ENCODE measurements at regions not wholly inside any gene's neighbourhood (a gene's known extent, or its start where the extent isn't known, plus 50 kb on each side); places are given as distances from the start of the nearest gene placed in this dataset.
"Not testable (repeated sequence)": the region's sequence is repeated elsewhere in the genome, so short reads cannot be mapped to it uniquely, and the experiment has no call there.

- peaks cover 30% of the 10 kb centered on the region for H3K4me1 Mint-ChIP-seq (ENCODE audit: low read depth)
- H3K36me3 Mint-ChIP-seq (ENCODE audit: low read depth), result peaks cover 14% of the 10 kb centered on the region
- not testable (repeated sequence) for H3K27me3 Mint-ChIP-seq (ENCODE audit: low read depth); H3K4me3 Mint-ChIP-seq; H3K27ac Mint-ChIP-seq; DNase-seq (ENCODE audit: low spot score)
- peaks cover 49% of the 10 kb centered on the region for H3K9me3 Mint-ChIP-seq
Measured at GRCh38 chr20:29309481-29309880, 1948.0 kb upstream of the DEFB115 start.

GRCh38 chr20:29311046-29311445, 1946.4 kb upstream of the DEFB115 start:
- Mint-ChIP-seq H3K9me3 (peaks cover 38% of the 10 kb centered on the region), H3K36me3 (ENCODE audit: low read depth) (peaks cover 12% of the 10 kb centered on the region)
- DNase-seq (ENCODE audit: low spot score), result not testable (repeated sequence)

GRCh38 chr20:29312679-29313078, 1944.8 kb upstream of the DEFB115 start:
- DNase-seq (ENCODE audit: low spot score); H3K4me3 Mint-ChIP-seq; H3K27me3 Mint-ChIP-seq (ENCODE audit: low read depth); H3K27ac Mint-ChIP-seq: not testable (repeated sequence)
- peaks cover 12% of the 10 kb centered on the region for H3K36me3 Mint-ChIP-seq (ENCODE audit: low read depth)
- peaks cover 15% of the 10 kb centered on the region for H3K4me1 Mint-ChIP-seq (ENCODE audit: low read depth)
- peaks cover 33% of the 10 kb centered on the region for H3K9me3 Mint-ChIP-seq

More at GRCh38 chr20:29311046-29311445, 1946.4 kb upstream of the DEFB115 start:
- not testable (repeated sequence) for H3K4me3 Mint-ChIP-seq; H3K27ac Mint-ChIP-seq; H3K27me3 Mint-ChIP-seq (ENCODE audit: low read depth)
- peaks cover 18% of the 10 kb centered on the region for H3K4me1 Mint-ChIP-seq (ENCODE audit: low read depth)

GRCh38 chr20:29313481-29313880, 1944.0 kb upstream of the DEFB115 start:
- Mint-ChIP-seq H3K4me3 (no peak overlapping the region), H3K9me3 (peaks cover 28% of the 10 kb centered on the region), H3K36me3 (ENCODE audit: low read depth) (peaks cover 6% of the 10 kb centered on the region), H3K27me3 (ENCODE audit: low read depth) (no peaks in the 10 kb centered on the region), H3K27ac (no peak overlapping the region), H3K4me1 (ENCODE audit: low read depth) (peaks cover 9% of the 10 kb centered on the region)
- DNase-seq (ENCODE audit: low spot score), result no peak

GRCh38 chr20:29314294-29314693, 1943.2 kb upstream of the DEFB115 start:
- Mint-ChIP-seq H3K36me3 (ENCODE audit: low read depth) (peaks cover 2% of the 10 kb centered on the region), H3K4me1 (ENCODE audit: low read depth) (peaks cover 3% of the 10 kb centered on the region), H3K27me3 (ENCODE audit: low read depth) (peaks cover 3% of the 10 kb centered on the region), H3K4me3 (no peak overlapping the region), H3K9me3 (peaks cover 26% of the 10 kb centered on the region), H3K27ac (no peak overlapping the region)
- no peak for DNase-seq (ENCODE audit: low spot score)

GRCh38 chr20:29318871-29319461, 1938.5 kb upstream of the DEFB115 start:
- peaks cover 2% of the 10 kb centered on the region for H3K36me3 Mint-ChIP-seq (ENCODE audit: low read depth)
- no peaks in the 10 kb centered on the region for H3K4me1 Mint-ChIP-seq (ENCODE audit: low read depth)
- DNase-seq (ENCODE audit: low spot score), result no peak
- peaks cover 25% of the 10 kb centered on the region for H3K9me3 Mint-ChIP-seq
- no peak overlapping the region for H3K27ac Mint-ChIP-seq
- peaks cover 15% of the 10 kb centered on the region for H3K27me3 Mint-ChIP-seq (ENCODE audit: low read depth)
- H3K4me3 Mint-ChIP-seq, result no peak overlapping the region

GRCh38 chr20:29319725-29320124, 1937.7 kb upstream of the DEFB115 start:
- H3K4me1 Mint-ChIP-seq (ENCODE audit: low read depth), result no peaks in the 10 kb centered on the region
- H3K4me3 Mint-ChIP-seq, result no peak overlapping the region
- no peaks in the 10 kb centered on the region for H3K36me3 Mint-ChIP-seq (ENCODE audit: low read depth)
- no peak overlapping the region for H3K27ac Mint-ChIP-seq
- no peak for DNase-seq (ENCODE audit: low spot score)
- H3K9me3 Mint-ChIP-seq, result peaks cover 18% of the 10 kb centered on the region
- peaks cover 15% of the 10 kb centered on the region for H3K27me3 Mint-ChIP-seq (ENCODE audit: low read depth)

- DNase-seq (ENCODE audit: low spot score); H3K4me1 Mint-ChIP-seq (ENCODE audit: low read depth); H3K36me3 Mint-ChIP-seq (ENCODE audit: low read depth); H3K27ac Mint-ChIP-seq: not testable (repeated sequence)
- peaks cover 17% of the 10 kb centered on the region for H3K27me3 Mint-ChIP-seq (ENCODE audit: low read depth)
- peaks cover 18% of the 10 kb centered on the region for H3K9me3 Mint-ChIP-seq
- H3K4me3 Mint-ChIP-seq, result peak overlapping the region; percentile 38
Measured at GRCh38 chr20:29320216-29320949, 1937.1 kb upstream of the DEFB115 start.

- H3K27ac Mint-ChIP-seq; H3K4me3 Mint-ChIP-seq; DNase-seq (ENCODE audit: low spot score); H3K36me3 Mint-ChIP-seq (ENCODE audit: low read depth); H3K4me1 Mint-ChIP-seq (ENCODE audit: low read depth): not testable (repeated sequence)
- H3K27me3 Mint-ChIP-seq (ENCODE audit: low read depth), result peaks cover 26% of the 10 kb centered on the region
- H3K9me3 Mint-ChIP-seq, result peaks cover 26% of the 10 kb centered on the region
Measured at GRCh38 chr20:29323631-29324515, 1933.6 kb upstream of the DEFB115 start.

GRCh38 chr20:29324516-29325303, 1932.8 kb upstream of the DEFB115 start:
- DNase-seq (ENCODE audit: low spot score); H3K27ac Mint-ChIP-seq; H3K4me1 Mint-ChIP-seq (ENCODE audit: low read depth); H3K36me3 Mint-ChIP-seq (ENCODE audit: low read depth); H3K4me3 Mint-ChIP-seq: not testable (repeated sequence)
- peaks cover 28% of the 10 kb centered on the region for H3K9me3 Mint-ChIP-seq
- H3K27me3 Mint-ChIP-seq (ENCODE audit: low read depth), result peaks cover 26% of the 10 kb centered on the region

- H3K9me3 Mint-ChIP-seq, result peaks cover 32% of the 10 kb centered on the region
- H3K4me1 Mint-ChIP-seq (ENCODE audit: low read depth), result peaks cover 8% of the 10 kb centered on the region
- H3K27ac Mint-ChIP-seq, result no peak overlapping the region
- no peak overlapping the region for H3K4me3 Mint-ChIP-seq
- no peaks in the 10 kb centered on the region for H3K36me3 Mint-ChIP-seq (ENCODE audit: low read depth)
- peaks cover 21% of the 10 kb centered on the region for H3K27me3 Mint-ChIP-seq (ENCODE audit: low read depth)
- DNase-seq (ENCODE audit: low spot score), result no peak
Measured at GRCh38 chr20:29325304-29325640, 1932.2 kb upstream of the DEFB115 start.

GRCh38 chr20:29325781-29326180, 1931.7 kb upstream of the DEFB115 start:
- not testable (repeated sequence) for H3K4me3 Mint-ChIP-seq; H3K36me3 Mint-ChIP-seq (ENCODE audit: low read depth); H3K27ac Mint-ChIP-seq; H3K4me1 Mint-ChIP-seq (ENCODE audit: low read depth); DNase-seq (ENCODE audit: low spot score)
- peaks cover 37% of the 10 kb centered on the region for H3K9me3 Mint-ChIP-seq
- peaks cover 20% of the 10 kb centered on the region for H3K27me3 Mint-ChIP-seq (ENCODE audit: low read depth)

GRCh38 chr20:29326376-29327070, 1930.9 kb upstream of the DEFB115 start:
- H3K9me3 Mint-ChIP-seq, result peaks cover 36% of the 10 kb centered on the region
- H3K27me3 Mint-ChIP-seq (ENCODE audit: low read depth), result peaks cover 17% of the 10 kb centered on the region
- DNase-seq (ENCODE audit: low spot score), result no peak
- no peaks in the 10 kb centered on the region for H3K36me3 Mint-ChIP-seq (ENCODE audit: low read depth)
- H3K27ac Mint-ChIP-seq, result no peak overlapping the region
- H3K4me1 Mint-ChIP-seq (ENCODE audit: low read depth), result peaks cover 8% of the 10 kb centered on the region
- H3K4me3 Mint-ChIP-seq, result no peak overlapping the region
